Hematopoietic multipotent progenitor cell (in vitro differentiated cells): ENCODE measurements at regions not wholly inside any gene's neighbourhood (a gene's known extent, or its start where the extent isn't known, plus 50 kb on each side); places are given as distances from the start of the nearest gene placed in this dataset.
"Not testable (repeated sequence)": the region's sequence is repeated elsewhere in the genome, so short reads cannot be mapped to it uniquely, and the experiment has no call there.

Source experiments
- DNase-seq, 3 donors: peaks; one replicate each; pipeline ENCODE4 v3.0.0-alpha.2; 2011 to 2015; ENCODE audit warnings: low read depth in 2 of 3, low spot score in 2 of 3

DNA sequence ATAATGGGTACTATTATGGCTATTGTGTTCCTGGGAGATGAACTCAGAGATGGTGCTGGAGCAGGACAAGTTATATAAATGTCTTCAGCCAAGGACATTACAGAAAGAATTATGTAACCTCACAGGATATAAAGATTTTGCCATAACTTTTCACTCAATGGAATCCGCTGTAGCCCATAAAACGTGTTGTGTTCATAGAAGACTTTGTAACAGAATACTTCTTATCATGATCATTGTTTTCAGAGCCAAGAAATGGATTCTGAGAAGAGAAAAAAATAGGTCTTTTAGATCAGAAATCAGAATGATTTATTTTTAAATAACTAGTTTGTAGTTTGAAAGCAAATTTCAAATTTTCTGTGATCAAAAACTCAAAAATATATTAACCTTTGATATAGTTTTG, 441.0 kb upstream of the TENM3 start:
- DNase-seq: no peak

DNA sequence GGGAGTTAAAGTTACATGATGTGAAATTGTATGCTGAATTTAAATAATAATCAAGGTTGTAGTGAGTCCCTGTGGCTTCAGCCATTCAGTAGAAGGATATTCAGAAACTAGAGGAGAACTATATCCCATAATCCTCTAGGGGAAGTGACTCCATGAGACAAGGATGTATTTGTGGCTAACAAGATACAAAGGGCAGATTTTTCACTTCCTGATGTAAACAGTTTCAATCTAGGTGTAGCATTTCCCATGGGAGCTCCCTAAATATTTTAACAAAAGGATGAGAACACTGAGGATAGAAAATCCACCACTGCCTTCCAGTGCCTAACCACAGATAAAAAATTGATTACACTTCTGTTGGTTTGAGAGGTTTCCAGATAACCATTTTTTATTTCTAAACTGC, 435.4 kb upstream of the TENM3 start:
- no peak for DNase-seq

GRCh38 chr4:181810711-181811110, 432.5 kb upstream of the TENM3 start:
- no peak for DNase-seq

GRCh38 chr4:181811550-181811949, 431.7 kb upstream of the TENM3 start:
- not testable (repeated sequence) for DNase-seq

- DNase-seq: no peak
Observed at GRCh38 chr4:181819946-181820345, 423.3 kb upstream of the TENM3 start.

GRCh38 chr4:181820553-181820952, 422.6 kb upstream of the TENM3 start:
- no peak for DNase-seq

- DNase-seq: no peak
Observed at GRCh38 chr4:181821039-181822004, 421.9 kb upstream of the TENM3 start.

DNA sequence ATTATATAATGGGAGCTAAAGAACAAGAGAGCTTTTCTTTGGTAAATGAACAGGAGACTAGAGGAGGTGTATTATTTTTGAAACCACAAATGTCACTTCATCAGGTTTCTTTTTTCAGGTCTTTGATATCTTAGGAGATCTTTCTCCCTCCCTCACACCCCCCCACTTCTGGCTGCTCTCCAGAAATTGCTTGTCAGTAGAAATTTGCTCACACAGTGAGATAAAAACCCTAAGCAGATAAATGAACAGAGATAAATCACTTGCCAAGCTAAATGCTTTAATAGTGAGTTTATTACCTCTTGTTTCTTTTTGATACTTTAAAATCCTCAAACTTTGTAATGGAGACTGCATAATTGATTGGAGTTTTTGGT, 421.2 kb upstream of the TENM3 start:
- no peak for DNase-seq

DNA sequence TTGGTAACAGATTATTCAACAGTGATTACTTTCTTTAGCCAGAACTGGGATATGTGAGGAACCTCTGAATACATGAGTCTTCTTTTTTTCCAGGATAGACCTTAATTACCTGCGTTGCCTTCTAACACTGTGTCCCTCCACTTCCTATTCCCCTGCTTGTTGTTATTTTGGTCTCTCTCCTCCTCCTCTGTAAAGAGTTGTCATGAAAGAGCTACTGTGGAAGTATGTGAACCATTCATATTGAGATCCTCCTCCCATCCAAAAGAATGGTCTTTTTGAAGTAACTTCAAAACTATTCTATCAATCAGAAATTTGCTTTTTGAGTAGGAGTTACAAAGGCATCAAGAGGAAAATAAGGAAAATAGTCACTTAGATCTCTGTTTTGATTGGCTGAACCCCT, 420.0 kb upstream of the TENM3 start:
- DNase-seq: no peak

GRCh38 chr4:181823645-181824044, 419.6 kb upstream of the TENM3 start:
- DNase-seq: no peak

GRCh38 chr4:181825564-181825963, 417.6 kb upstream of the TENM3 start:
- no peak for DNase-seq

DNA sequence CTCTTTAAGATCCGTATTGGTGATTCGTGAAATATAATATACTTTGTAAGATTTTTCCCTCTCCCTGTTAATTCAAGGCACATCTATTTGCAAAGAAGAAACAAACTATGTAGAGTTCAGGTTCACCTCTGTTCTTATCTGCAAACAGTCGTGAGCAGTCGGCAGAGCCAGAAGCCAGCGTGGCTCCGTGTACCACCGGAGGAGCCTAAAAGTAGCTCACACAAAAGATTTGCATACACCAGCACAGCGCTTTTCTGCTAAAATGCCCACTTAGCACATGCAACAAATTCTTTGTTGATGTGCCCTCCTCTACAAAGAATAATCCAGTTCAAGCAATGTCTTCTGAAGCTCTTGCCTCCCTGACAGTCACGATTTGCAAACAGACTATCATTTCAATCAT, 416.0 kb upstream of the TENM3 start:
- DNase-seq: no peak

GRCh38 chr4:181830404-181831035, 412.7 kb upstream of the TENM3 start:
- no peak for DNase-seq

DNA sequence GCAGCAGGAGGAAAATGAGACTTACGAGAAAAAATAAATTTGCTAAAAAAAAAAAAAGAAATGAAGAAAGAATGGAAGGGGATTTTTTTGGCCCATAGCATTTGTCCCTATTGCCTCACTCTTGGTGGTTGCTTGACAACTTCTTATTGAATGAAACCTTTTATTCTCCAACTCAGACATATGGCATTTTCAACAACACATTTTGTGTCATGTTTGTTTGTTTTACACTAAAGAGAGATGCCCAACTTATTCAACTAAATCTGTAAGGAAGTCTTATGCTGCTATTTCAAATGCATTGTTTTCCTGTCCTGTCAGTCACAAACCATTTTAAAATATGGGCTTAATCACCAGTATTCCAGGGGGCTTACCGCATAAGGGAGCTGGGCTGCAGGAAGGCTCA, 409.1 kb upstream of the TENM3 start:
- no peak for DNase-seq

GRCh38 chr4:181835348-181835747, 407.9 kb upstream of the TENM3 start:
- no peak for DNase-seq

- DNase-seq: no peak
Observed at GRCh38 chr4:181838253-181838652, 404.9 kb upstream of the TENM3 start.

GRCh38 chr4:181843797-181844196, 399.4 kb upstream of the TENM3 start:
- not testable (repeated sequence) for DNase-seq

DNA sequence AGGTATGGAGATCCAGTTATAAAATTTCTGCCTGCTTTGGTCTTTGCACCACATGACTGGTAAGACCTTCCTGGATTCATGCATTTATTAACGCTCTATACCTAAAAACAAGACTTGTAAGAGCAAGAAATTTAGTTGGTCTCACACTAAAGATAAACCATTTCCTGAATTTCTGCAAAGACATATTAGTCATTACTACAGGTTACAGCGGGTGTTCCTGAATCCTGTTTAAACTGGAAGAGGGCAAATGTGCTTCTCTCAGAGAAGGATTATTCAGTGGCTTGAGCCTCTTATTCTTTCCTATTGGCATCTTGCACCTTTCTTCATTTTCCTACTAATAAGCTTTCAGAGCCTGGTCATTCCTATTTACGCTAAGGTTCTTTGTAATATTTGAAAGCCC, 397.6 kb upstream of the TENM3 start:
- no peak for DNase-seq

- DNase-seq: no peak
Observed at GRCh38 chr4:181846934-181847333, 396.3 kb upstream of the TENM3 start.

DNA sequence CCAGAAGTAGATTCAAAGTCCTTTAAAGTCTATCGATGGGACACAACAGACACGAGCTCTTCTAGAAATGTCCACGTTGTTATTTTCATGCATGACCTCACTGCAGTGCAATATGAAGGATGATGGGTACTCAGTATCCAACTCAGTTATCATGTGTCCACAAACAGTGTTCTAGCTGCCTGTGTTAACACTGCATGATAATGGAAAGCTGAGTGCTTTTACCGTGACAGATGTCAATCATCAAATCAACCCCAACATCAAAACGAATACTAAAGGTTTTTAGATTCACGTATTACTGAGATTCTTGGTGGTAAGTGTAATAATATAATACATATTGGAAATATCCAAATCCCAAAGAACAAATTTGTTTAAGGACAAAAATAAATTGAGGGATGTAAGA, 394.8 kb upstream of the TENM3 start:
- no peak for DNase-seq

GRCh38 chr4:181849472-181849871, 393.7 kb upstream of the TENM3 start:
- DNase-seq: no peak

DNA sequence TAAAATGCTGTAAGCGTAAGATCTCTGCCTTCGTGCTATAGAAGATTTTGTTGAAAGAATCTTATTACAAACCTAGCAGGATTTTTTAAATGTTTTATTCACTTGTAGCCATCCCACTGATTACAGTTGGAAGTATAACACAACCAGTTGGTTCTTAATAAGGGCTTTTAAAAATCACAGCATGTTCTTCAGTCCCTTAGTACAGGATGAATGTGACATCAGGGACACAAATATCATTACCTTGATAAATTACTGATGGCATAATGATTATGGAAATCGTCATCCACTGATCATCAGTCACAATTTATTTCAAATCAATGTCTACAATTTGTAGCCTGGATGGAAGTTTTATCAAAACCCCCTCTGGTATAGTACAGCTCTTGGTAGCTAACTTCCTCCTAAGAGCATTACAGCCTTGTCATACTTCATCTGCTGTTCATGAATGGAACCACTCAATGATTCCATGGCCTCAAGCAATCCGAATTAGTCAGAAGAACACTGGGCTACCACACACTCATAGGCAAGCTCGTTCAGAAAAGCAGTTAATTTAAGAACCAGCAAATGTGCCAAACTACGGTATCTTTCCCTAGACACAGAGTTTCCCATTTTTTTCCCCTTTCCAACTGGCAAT, 389.2 kb upstream of the TENM3 start:
- DNase-seq: no peak
